ENCODE measurements at regions not wholly inside any gene's neighbourhood (a gene's known extent, or its start where the extent isn't known, plus 50 kb on each side); places are given as distances from the start of the nearest gene placed in this dataset.

DNA sequence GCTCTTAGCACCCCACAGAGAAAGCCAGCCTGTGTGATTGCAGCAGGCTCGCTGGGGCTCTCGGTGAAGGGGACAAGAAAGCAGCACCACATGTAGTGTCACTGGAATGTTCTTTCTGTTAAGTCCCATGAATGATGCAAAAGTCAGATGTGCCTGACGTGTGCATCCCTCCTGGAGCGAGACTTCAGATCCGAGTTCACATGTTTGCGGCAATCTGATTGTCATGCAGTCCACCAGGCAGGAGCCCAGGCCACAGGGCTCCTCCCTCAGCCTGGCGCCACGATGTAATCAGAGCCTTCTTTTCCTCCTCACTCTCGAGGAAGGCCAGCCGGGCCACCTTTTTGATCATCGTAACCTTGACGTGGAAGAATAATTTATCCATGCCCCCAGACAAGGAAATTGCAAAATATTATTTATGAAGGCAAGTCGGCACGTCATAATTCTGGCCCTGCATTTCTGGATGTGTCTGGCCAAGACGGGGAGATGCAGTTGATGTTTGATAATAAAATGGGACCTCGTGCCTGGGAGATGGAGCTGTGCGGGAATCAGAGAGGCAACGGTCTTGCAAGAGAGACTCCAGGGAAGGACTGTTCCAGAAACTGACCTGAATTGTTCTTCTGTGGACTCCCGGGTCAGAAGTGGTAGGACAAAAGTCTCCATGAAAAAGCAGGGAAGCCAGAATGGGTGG lies 214.6 kb downstream of the PHETA1 start:
- ChIA-PET CTCF (no interaction called here), POLR2A (ENCODE audit: low non-redundant PET) (no interaction called here)
- no peak for TF ChIP-seq CTCF (conservative IDR thresholded peaks at IDR 0.05; ENCODE audit: low read depth)

GRCh38 chr12:111152561-111152960 lies 216.3 kb downstream of the PHETA1 start:
- TF ChIP-seq CTCF (conservative IDR thresholded peaks at IDR 0.05; ENCODE audit: low read depth), result no peak
- CTCF ChIA-PET, result no interaction called here
- H3K27ac ChIP-seq, result no peak overlapping the region
- POLR2A ChIA-PET (ENCODE audit: low non-redundant PET), result no interaction called here
- DNase-seq (ENCODE audit: low spot score), result no peak

More for the DNA sequence above, 214.6 kb downstream of the PHETA1 start:
- no peak for DNase-seq (ENCODE audit: low spot score)
- no peak overlapping the region for H3K27ac ChIP-seq

DNA sequence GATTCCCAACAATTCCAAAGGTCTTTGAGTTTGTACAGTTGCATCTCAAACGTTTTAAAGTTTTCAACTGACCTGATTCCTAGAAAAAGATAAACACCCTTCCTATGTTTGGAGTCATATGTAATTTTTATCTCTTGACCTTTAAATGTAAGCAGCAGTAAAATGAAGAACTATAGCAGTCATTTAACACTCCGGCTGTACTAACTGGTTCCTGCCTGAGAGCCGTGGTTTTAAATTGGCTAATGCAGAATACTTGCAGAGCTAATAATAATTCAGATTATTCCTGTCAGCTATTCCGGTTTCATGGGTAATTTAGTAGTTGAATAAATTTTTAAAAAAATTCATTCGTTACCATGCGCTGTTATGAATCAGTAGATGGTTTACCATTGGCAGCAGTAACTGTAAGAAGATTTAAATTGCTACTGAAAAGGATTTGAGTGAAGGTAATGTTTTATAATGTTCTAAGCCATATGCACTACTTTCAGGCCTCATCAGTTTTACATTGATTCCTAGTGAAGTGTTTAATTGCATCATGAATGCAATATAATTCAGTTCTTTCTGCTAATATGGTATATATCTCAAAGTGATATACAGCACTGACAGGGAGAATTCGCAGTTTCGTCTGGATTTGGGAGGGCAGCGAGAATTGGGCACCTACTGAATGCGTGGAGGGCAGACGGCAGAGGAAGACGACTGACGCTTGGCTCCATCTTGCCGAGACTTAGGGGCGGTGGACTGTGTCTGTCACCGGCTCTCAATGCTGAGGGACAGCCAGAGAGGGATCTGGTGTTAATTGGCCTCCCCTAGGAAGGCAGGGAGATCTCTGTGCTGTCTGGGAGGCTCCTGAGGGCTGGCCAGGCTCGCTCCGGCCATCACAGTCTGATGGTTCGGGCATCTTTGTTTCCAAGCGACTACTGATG lies 217.7 kb downstream of the PHETA1 start:
- POLR2A ChIA-PET (ENCODE audit: low non-redundant PET), result no interaction called here
- DNase-seq (ENCODE audit: low spot score), result no peak
- H3K27ac ChIP-seq, result no peak overlapping the region
- CTCF ChIA-PET, result no interaction called here
- TF ChIP-seq CTCF (conservative IDR thresholded peaks at IDR 0.05; ENCODE audit: low read depth), result no peak

- POLR2A ChIA-PET (ENCODE audit: low non-redundant PET), result no interaction called here
- CTCF ChIA-PET, result no interaction called here
- TF ChIP-seq CTCF (conservative IDR thresholded peaks at IDR 0.05; ENCODE audit: low read depth), result no peak
- DNase-seq (ENCODE audit: low spot score), result no peak
- no peak overlapping the region for H3K27ac ChIP-seq
Observed at GRCh38 chr12:111150360-111150759, 218.5 kb downstream of the PHETA1 start.

- ChIA-PET POLR2A (ENCODE audit: low non-redundant PET) (no interaction called here), CTCF (no interaction called here)
- TF ChIP-seq CTCF (conservative IDR thresholded peaks at IDR 0.05; ENCODE audit: low read depth), result no peak
- DNase-seq (ENCODE audit: low spot score), result no peak
- no peak overlapping the region for H3K27ac ChIP-seq
Observed at GRCh38 chr12:111149299-111149698, 219.6 kb downstream of the PHETA1 start.

- DNase-seq (ENCODE audit: low spot score), result no peak
- ChIA-PET POLR2A (ENCODE audit: low non-redundant PET) (no interaction called here), CTCF (no interaction called here)
- no peak for TF ChIP-seq CTCF (conservative IDR thresholded peaks at IDR 0.05; ENCODE audit: low read depth)
- H3K27ac ChIP-seq, result no peak overlapping the region
Observed at GRCh38 chr12:111148005-111148404, 220.9 kb downstream of the PHETA1 start.

All from RWPE1 (cell line).